ENCODE measurements at regions not wholly inside any gene's neighbourhood (a gene's known extent, or its start where the extent isn't known, plus 50 kb on each side); places are given as distances from the start of the nearest gene placed in this dataset.

DNA sequence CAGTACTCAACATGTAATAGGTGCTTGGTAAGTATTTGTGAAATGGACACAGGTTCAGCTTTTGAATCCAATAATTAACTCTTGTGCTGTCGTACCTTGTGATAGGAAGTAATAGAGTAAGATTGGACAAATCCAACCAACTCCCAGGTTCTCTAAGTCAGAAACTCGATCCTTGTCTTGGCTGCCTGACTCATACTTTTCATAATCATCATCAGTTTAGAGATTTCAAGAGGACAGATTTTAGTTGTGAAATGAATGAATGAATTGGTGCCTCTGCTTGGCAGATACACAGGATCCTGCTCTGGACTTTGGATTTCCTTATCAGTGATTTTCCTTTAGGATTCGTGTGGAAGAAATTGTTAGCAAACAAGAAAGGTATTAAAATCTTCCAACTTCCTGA is 1145.2 kb downstream of the AACS start:
- DNase-seq (ENCODE audit: insufficient read length, low spot score) (no peak), FAIRE-seq (no peak)
- no peak for TF ChIP-seq CTCF (IDR thresholded peaks at IDR 0.05; ENCODE audit: insufficient read depth, missing control alignments)

DNA sequence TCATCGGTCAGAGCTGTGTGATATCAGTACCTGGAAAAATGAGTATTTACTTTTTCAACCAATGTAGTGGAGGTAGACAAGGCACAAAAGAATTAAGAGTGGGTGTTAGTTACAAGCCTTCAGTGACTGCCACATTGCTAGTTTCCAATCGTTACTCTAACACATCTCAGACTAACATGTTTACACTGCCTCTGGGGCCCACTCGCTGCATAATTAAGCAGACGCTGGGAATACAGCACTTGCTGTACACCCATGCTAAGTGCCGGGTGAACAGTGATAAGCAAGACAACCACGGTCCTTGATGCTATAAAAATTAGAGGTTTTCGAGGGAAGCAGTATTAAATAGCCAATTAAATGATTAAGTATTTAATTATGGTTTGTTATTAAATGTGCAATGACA is 1147.6 kb downstream of the AACS start:
- no peak for DNase-seq (ENCODE audit: insufficient read length, low spot score)
- no peak for TF ChIP-seq CTCF (IDR thresholded peaks at IDR 0.05; ENCODE audit: insufficient read depth, missing control alignments)
- FAIRE-seq: no peak

DNA sequence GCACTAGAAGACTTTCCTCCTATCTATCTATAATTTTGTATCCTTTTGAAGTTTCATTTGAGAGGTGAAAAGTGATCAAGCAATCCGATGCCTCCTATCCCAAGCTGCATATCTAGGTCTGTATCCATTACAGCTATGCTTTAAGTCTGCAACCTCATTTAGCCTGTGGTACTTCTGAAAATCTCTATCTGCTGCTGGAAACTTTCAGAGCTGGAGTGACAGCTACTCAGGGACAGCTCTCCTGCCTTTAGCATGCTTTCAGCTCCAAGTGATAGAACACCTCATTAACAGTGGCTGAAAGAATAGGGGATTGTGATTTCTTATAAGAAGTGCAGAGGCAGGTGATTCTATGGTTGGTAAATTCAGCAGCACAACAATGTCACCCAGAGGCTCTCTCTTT is 1153.5 kb downstream of the AACS start:
- FAIRE-seq: no peak

DNA sequence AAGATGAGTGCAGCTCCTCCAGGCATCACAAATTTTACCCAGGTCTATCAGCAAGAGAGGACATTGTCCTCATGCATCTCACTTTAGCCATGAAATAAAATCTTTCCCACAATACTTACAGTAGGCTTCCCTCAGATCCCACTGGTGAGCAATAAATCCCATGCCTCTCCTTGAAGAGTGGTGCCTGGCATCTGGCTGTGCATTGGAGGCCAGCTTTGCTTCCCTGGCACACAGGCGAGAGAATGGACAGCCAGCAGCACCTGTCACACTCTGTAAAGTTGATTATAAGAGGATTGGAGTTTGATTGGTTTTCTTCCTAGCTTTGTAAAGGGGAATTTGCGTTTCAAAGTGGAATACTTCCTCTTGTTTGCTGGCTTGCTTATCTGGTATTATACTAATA is 1153.9 kb downstream of the AACS start:
- DNase-seq (ENCODE audit: insufficient read length, low spot score) (no peak), FAIRE-seq (no peak)
- TF ChIP-seq CTCF (IDR thresholded peaks at IDR 0.05; ENCODE audit: insufficient read depth, missing control alignments): no peak

More for the DNA sequence above, 1153.5 kb downstream of the AACS start:
- DNase-seq (ENCODE audit: insufficient read length, low spot score): no peak
- TF ChIP-seq CTCF (IDR thresholded peaks at IDR 0.05; ENCODE audit: insufficient read depth, missing control alignments): no peak

DNA sequence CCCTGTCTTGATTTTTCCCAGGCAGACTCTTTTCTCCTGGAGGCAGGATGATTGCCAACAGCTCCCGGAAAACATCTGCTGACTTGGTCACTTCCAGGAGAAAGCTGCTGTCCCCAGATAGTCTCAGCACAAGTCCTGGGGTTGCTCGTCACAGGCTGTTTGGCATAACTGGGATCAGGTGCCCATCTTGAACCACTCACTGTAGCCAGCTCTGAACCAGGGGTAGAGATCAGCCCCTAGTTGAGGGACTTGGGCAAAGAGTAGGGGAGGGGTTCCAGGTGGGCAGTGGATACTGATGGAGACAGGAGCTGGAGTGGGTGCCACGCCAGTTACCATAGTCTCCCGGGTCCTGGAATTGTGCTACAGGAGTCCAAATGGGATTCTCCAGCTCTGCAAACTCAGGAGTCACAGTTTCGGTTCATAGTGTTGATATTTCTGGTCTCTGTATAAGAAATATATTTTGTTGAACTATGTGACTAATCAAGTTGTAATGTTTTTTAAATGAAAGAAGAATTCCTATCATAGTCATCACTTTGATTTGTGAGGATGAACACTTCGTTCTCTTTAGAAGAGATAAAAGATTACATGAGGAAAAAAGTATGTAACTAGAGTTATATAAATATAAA is 1154.5 kb downstream of the AACS start:
- DNase-seq (ENCODE audit: insufficient read length, low spot score) (no peak), FAIRE-seq (no peak)
- no peak for TF ChIP-seq CTCF (IDR thresholded peaks at IDR 0.05; ENCODE audit: insufficient read depth, missing control alignments)

- DNase-seq (ENCODE audit: insufficient read length, low spot score): no peak
- FAIRE-seq: no peak
- no peak for TF ChIP-seq CTCF (IDR thresholded peaks at IDR 0.05; ENCODE audit: insufficient read depth, missing control alignments)
Observed at GRCh38 chr12:126224032-126224431, 1158.8 kb downstream of the AACS start.

DNA sequence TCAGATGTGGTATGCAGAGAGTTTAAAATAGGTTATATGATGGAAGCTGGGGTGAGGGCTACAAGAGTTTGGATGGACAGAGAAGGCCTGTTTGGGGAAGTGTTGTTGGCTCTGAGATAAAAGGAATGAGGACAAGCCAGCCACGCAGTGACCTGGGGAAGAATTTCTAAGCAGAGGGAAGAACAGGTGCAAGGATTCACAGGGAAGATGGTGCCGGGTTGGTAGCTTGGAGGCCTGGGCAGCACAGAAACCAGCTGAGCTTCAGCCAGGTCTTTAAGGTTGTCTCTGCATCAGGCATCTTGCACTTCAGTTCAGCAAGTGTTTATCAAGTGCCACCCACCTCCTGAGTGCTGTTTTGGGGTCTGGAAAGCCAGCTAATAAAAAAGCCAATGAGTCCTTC is 1163.7 kb downstream of the AACS start:
- DNase-seq (ENCODE audit: insufficient read length, low spot score): no peak
- TF ChIP-seq CTCF (IDR thresholded peaks at IDR 0.05; ENCODE audit: insufficient read depth, missing control alignments): no peak
- no peak for FAIRE-seq
